DMS53 treated with DMSO at 0.1 percent for 48 hours (cell line): ENCODE measurements at regions not wholly inside any gene's neighbourhood (a gene's known extent, or its start where the extent isn't known, plus 50 kb on each side); places are given as distances from the start of the nearest gene placed in this dataset.

ENCODE experiments used
- DNase-seq: peaks from one replicate; lab custom pipeline; 2025; ENCODE audit not compliant: unreplicated experiment; lab: John Stamatoyannopoulos, UW

- DNase-seq: no peak
Observed at GRCh38 chr7:35355199-35355598, 101.3 kb upstream of the TBX20 start.

DNA sequence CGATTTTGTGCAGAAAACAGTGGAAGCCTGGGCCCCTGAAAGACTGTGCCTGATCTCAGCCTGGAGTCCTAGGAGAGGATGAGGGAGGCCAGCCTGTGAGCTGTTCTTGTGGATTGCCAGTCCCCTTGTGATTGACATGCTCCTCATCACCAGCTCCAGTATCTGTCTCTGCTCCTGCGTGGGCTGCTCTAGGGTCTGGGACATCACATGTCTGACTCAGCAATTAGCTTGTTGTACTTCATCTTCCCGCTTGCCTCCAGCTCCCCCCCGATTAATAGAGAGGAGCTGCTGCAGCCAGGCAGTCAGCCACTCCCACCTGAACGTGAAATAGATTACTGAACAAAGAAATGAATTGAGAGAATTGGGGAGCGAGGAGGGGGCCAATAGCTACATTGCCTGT, 99.6 kb upstream of the TBX20 start:
- DNase-seq: no peak

DNA sequence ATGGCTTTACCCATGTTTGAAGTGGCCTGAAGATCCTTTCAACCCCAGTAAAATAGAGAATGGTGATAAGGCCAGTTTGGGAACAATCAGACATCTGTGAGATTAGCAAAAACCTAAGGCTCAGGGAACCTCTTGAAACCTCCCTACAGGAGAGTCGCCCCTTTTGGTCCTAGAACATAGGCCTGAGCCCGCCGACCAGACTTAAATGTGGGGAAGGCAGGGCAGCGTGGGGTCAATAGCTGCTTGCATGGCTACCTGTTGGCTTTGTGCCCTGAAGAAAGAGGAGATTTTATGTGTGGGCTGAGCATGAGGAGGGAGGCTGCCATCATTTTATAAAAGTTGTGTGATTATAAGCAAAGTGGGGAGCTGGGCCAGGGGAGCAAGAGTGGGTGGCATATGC, 97.6 kb upstream of the TBX20 start:
- no peak for DNase-seq

DNA sequence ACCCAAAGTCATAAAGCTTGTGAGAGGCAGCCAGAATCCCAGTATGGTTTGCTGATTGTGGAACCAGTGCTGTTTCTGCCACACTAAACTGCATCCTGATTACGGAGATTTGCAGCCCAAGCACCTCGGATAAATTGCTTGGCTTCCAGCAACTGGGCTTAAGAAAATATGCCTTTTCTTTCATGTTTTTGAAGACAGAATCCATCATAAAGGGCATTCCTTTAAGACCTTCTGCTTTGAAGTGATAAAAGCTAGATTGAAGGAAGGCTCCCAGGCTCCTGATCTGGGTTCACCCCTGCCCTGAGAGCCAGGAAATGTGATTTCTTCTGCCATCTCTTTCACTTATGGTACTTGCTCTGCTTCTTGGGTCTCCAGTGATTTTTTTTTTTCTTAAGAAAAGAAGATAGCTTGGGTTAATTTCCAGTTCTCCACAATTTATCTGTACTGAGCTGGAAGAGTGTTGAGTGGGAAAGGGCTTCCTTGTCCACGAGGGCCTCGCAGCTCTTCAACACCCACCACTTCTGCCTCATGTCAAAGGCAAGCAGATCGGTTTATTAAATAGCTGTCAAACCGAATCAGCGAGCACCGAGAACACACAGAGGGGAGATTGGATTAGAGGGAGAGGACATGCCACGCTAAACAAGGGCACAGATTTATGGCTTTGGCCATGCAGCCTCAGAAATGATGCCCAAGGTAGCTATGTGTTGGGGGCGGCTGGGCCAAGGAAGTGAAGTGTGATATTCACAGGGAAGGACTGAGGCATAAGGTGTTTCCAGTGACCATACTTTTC, 94.9 kb upstream of the TBX20 start:
- DNase-seq: no peak

DNA sequence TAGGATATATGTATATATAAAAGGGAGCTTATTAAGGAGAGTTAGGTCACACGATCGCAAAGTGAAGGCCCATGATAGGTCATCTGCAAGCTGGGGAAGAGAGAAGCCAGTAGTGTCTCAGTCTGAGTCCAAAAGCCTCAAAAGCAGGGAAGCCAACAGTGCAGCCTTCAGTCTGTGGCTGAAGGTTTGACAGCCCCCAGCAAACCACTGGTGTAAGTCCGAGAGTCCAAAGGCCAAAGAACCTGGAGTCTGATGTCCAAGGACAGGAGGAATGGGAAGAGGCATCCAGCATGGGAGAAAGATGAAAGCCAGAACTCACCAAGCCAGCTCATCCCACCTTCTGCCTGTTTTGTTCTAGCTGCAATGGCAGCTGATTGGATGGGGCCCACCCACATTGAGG, 88.9 kb upstream of the TBX20 start:
- DNase-seq: no peak

GRCh38 chr7:35339811-35340210, 85.9 kb upstream of the TBX20 start:
- DNase-seq: no peak

DNA sequence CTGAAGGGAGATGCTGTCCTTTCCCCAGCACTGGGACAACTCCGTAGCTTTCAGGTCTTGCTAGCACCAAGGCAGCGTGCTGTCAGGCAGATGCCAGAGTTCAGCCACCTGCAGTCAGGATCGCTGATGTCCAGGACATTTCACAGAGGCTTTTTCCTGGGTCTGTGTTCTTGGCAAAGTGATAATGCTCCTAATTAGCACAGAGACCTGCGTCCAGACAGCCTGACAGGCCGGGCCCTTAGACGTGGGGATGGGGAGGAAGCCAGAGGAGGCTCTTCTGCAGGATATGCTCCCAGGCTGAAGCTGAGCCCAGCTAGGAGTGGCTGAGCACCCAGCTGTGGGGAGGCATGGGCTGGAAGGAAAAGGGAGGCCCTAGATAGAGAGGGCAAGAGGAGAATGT, 82.5 kb upstream of the TBX20 start:
- DNase-seq: no peak

- no peak for DNase-seq
Observed at GRCh38 chr7:35334506-35334905, 80.6 kb upstream of the TBX20 start.

DNA sequence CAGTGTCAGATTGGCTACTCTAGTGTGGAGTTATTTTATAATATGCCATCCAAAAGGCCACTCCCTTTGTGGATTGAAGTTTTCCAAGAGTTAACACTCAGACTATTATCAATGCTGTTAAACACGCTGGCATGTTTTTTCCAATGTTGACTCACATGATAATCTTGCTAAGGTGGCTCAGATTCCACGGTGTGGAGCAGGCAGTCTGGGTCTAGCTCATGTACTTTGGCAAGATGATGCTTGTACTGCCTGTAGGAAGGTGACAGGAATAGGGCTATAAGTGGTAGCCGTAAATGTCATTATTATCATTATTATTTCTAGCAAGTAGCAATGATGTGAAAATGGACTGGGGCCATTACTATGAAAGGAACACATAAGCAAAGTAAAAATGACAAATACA, 79.4 kb upstream of the TBX20 start:
- no peak for DNase-seq

DNA sequence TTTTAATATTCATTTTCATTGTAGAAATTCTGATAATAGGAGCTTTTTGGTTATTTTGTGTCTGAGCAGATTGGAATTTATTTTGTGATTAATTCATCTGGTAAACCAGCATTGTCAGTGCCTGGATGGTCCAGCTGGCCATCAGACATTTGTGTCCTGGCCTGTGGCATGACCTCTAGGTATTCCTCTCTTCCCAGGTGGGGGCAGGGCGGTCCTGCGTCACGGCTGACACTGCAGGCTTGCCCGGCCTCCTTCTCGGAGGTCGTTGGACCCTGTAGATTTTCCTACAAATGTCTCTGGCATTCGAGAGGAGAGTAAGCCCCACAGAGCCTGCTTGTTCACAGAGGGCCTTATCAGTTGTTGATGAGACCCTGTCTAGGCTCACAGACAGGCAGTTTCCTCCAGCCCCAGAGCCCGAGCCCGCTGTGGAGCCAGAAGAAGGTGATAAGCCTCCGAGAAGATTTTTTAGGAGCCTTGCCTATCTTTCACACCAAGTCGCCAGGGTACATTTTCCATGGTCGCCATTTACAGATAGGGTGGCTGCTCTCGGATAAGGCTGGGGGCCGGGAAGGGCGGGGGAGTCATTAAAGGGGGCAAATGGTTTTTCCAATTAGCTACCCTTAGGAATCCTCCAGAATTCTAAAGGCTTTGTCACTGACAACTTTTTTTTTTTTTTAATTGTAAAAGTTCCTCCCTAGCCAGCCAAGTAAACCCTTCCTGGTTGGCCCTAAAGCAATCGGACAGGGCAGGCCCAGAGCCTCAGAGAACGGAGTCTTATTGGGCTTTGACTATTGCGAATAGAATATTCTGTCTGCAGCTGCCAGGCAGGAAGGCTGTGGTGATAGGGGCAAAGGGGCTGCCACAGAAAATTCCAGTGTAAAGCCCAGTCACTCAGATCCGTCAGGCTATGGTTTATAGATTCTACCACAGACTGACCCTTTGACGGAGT, 78.1 kb upstream of the TBX20 start:
- DNase-seq: no peak

DNA sequence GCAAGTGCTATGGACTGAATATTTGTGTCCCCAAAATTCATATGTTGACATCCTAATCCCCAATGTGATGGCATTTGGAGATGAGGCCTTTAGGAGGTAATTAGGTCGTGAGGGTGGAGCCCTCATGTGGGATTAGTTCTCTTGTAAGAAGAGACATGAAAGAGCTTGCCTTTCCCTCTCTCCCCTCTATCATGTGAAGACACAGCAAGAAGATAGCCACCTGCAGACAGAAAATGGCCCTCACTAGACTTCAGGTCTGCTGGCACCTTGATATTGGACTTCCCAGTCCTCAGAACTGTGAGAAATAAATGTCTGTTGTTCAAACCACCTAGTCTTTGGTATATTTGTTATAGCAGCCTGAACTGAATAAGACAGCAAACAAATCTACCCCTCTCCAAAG, 75.1 kb upstream of the TBX20 start:
- no peak for DNase-seq

GRCh38 chr7:35319606-35320005, 65.7 kb upstream of the TBX20 start:
- no peak for DNase-seq

GRCh38 chr7:35316549-35316948, 62.6 kb upstream of the TBX20 start:
- DNase-seq: no peak

- DNase-seq: no peak
Observed at GRCh38 chr7:35315517-35315916, 61.6 kb upstream of the TBX20 start.

DNA sequence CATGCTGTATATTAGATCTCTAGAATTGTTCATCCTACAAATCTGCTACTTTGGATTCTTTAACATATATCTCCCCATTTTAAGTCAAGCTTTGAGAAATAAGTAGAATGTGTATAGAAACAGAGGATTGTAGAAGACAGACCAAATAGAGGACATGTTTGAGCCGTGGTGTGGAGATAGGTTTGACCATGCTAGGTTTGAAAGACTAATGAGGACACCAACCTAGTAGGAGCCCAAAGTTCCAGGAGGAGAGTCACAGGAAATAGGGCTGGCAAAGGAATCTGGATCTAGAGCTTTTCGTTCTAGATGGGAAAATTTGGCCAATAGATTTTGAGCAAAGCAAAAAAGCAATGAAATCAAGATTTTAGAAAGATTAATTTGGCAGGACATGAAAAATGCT, 60.5 kb upstream of the TBX20 start:
- no peak for DNase-seq

GRCh38 chr7:35313575-35313974, 59.7 kb upstream of the TBX20 start:
- DNase-seq: no peak
